ENCODE measurements at regions not wholly inside any gene's neighbourhood (a gene's known extent, or its start where the extent isn't known, plus 50 kb on each side); places are given as distances from the start of the nearest gene placed in this dataset.

DNA sequence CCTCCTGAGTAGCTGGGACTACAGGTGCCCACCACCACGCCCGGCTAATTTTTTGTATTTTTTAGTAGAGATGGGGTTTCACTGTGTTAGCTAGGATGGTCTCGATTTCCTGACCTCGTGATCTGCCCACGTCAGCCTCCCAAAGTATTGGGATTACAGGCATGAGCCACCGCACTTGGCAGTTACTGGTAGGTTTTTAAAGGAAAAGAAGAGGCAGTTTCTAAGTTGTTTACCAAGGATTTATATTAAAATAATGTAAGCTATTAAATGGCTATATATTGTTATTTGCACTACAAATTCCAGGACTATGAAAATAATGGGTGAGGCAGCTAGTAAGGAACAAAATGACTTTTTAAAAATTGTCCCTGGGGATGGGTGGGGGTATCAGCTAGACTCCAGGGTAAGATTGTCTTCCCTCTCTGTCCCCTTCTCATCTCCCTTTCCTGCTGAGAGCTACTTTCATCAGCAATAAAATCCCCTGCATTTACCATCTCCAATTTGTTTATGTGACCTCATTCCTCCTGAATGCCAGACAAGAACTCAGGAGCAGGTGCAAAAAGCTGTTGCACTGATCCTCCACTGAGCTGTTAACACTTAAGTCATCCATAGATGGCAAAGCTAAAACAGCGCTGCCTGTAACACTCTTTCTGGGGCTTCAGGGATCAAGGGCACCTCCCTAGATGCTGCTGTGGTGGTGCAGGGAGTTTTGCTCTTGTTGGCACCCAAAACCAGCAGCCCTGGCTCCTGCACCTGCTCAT is 165.2 kb downstream of the ZPLD1 start:
- DNase-seq, result peak in 1 of 3 donors; percentile 2

- DNase-seq, result no peak
Measured at GRCh38 chr3:102605153-102605552, 170.3 kb downstream of the ZPLD1 start.

DNA sequence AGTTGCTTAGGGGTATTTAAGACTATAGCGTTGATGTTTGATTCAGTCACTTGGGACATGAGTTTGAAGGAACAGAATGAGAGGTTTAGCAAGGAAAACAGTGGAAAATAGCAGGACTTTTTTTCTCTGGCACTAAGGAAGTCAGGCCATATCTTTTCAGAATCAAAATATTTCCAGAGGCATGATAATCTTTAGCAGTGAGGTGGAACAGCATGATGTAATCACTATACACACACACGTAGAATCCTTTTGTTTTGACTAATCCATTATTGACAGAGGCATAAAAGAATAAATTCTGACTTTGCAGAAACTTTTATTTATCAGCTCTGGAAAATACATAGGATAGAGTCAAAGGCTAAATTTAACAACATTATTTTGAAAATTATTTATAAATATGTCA is 174.1 kb downstream of the ZPLD1 start:
- no peak for DNase-seq

- no peak for DNase-seq
Measured at GRCh38 chr3:102614021-102614569, 179.3 kb downstream of the ZPLD1 start.

- peak; percentile 2 to 18 (median 3) for DNase-seq
Measured at GRCh38 chr3:102614585-102614984, 179.8 kb downstream of the ZPLD1 start.

- no peak for DNase-seq
Measured at GRCh38 chr3:102617381-102617780, 182.6 kb downstream of the ZPLD1 start.

DNA sequence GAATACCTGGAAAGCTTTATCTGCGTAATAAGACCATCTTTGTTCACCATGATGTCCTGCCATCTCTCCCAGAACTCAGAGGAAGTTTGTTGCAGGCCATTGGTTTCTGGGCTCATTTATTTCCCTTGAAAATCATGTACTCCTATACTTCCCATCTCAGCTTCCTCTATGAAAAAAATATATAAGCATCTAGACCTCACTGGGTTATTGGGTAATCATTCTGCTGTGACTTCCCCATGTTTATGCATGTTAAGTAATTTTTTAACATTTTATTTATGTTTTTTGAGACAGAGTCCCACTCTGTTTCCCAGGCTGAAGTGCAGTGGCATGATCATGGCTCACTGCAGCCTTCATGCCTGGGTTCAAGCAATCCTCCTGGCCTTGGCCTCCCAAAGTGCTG is 184.5 kb downstream of the ZPLD1 start:
- DNase-seq, result no peak

DNA sequence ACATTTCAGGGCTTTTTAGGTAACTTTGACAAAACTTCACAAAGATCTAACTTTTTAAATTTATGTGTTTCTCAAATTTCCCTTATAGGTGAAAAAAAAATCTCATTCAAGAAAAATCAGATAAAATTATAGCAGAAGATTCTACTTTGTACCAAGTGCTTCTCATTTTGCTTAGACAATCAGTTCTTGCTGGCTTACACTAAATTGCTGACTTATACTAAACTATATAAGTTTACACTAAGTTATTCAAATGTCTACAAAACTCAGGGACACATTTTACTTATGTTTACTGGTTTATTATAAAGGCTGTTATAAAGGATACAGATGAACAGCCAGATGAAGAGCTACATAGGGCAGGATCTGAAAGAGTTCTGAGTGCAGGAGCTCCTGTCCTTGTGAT is 195.1 kb downstream of the ZPLD1 start:
- DNase-seq, result no peak

GRCh38 chr3:102630531-102630930 is 195.7 kb downstream of the ZPLD1 start:
- no peak for DNase-seq

DNA sequence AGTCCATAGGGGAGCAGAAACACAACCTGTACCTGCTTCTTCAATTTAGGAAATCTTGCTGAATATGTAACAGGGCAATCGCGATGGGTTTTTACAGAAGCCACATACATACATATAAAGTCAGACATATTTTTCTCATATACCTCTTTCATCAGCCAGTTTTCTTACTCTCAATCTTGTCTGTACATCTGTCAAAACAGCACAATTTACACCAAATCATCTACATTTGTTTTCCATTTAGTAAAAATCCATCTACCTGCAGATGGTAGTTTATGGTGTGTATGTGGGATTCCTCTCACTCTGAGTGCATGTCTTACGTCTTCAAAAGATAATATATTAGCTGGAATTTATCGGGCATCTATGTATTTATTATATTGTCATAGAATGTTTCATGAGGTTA is 208.7 kb downstream of the ZPLD1 start:
- no peak for DNase-seq

GRCh38 chr3:102646557-102646956 is 211.7 kb downstream of the ZPLD1 start:
- DNase-seq, result no peak

GRCh38 chr3:102660653-102661052 is 225.8 kb downstream of the ZPLD1 start:
- DNase-seq, result no peak

GRCh38 chr3:102661707-102662497 is 227.1 kb downstream of the ZPLD1 start:
- no peak for DNase-seq

- no peak for DNase-seq
Measured at GRCh38 chr3:102662498-102662772, 227.6 kb downstream of the ZPLD1 start.

GRCh38 chr3:102664126-102664525 is 229.3 kb downstream of the ZPLD1 start:
- DNase-seq, result no peak

GRCh38 chr3:102665183-102665582 is 230.4 kb downstream of the ZPLD1 start:
- DNase-seq, result no peak

DNA sequence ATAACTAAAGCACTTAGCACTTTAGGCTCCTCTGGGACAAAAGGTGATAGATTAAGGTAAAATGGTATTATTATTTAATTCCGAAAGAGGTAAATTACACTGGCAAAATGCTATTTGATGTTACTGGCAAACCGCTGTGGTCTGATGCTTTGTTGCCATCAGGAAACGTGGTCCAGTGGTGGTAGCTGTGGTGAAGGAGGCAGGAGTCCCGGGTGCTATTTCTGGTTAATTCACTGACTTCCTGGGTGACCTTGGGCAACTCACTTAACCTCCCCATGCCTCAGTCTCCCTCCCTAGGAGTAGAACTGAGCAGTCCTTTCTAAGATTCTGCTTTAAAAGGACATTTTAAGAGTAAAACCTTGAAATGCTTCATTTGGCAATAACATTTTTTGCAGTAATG is 233.4 kb downstream of the ZPLD1 start:
- no peak for DNase-seq

GRCh38 chr3:102670986-102671385 is 236.2 kb downstream of the ZPLD1 start:
- no peak for DNase-seq

DNA sequence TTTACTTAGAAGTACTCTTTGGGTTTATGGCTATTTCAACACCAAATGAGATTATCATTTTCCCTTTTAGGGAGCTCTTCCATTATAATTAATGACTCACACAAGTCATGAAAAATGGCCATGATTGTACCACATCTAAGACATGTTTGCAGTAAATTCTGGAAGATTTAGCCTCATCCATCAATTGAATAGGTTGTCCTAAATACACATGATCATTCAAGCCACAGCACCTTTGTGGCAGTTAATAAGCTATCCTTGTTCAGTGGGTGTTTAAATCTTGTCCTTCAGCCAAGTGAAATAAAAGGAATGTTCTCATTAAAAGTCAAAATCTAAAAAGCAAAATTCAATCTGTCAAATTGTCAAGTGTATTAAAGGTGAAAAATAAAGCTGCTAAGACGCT is 237.5 kb downstream of the ZPLD1 start:
- DNase-seq, result no peak

GRCh38 chr3:102673271-102674115 is 238.7 kb downstream of the ZPLD1 start:
- peak; percentile 58 to 82 (median 71) for DNase-seq

- DNase-seq, result no peak
Measured at GRCh38 chr3:102674284-102674683, 239.5 kb downstream of the ZPLD1 start.

GRCh38 chr3:102676424-102676823 is 241.6 kb downstream of the ZPLD1 start:
- DNase-seq, result peak in 1 of 3 donors; percentile 5
